ENCODE measurements at regions not wholly inside any gene's neighbourhood (a gene's known extent, or its start where the extent isn't known, plus 50 kb on each side); places are given as distances from the start of the nearest gene placed in this dataset.
A peak's percentile ranks its signal among the peaks of the same experiment; 100 is the strongest.

DNA sequence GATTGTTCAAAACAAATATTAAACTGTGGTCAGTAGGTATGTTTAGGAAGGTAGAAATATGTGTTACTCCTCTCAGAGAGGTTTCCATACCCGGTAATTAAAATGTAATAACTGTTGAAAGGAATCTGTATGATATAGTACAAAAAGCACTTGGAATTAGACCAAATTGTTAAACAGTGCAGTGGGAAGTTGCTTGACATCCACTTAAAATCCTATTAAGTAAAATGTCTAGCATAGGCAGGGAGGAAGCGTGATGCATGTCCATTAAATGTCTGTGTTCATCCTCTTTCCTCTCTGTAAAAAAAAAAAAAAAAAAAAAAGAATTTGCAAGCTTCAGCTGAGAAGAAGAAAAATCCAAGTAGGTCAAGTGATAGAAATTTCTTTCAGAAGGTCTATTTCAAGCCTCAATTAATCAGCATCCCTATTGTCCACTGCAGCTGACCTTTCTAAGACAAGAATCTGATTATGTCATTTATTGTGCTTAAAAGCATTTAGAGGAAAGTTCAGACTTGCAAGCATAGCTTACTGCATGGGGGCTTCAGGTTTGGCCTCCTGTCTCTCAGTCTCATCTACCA lies 265.6 kb upstream of the RGS6 start:
- DNase-seq (ENCODE audit: low read depth in 2 of 2), result peak in 1 of 2 donors; percentile 6

DNA sequence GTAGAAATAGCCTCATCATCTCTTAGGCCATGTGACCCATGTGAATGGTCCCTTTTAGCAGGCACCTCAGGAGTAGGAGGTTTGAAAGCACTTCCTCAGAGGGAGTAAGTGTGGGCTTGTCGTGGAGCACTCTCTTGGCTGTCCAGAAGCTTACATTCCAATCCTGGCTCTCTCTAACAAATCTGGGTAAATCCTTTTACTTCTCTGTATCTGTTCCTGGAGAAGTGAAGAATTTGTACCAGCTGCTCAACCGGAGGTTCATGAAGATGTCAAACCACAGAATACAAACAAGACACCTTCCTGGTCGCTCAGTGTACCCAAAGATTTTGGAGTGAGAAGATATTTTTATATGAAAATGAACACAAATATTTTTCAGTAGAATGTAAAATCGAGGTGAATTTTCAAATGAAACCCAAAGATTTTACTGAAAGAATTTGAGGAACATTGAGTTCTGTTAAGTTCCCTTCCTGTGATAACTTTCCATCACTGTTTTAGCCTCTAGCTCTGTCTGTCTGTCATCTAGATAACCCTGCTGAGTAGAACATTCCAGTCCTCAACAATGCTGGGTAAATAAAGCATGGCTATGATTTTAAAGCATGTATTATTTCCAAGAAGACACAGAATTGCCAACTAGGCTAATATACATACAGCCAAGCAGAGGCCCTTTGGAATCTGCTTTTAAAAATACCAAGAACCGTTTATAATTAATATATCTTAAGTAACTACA lies 263.9 kb upstream of the RGS6 start:
- DNase-seq (ENCODE audit: low read depth in 2 of 2), result no peak

DNA sequence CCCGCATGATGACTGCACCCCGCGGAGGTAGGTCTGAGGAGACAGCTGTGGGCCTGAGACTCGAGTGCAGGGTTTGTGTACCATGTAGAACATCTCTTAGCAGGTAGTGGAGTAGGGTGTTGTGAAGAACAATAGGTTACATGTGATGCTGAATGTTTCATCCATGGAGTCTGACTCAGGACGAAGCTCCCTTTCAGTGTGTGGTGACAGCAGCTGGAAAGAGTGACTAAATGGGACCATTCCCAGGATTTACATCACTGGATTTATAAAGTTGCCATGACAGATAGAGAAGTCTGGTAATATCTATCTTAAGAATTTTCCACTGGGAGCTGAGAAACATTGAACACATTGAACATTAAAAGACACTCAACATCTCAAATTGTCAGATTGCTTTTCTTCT lies 259.6 kb upstream of the RGS6 start:
- DNase-seq (ENCODE audit: low read depth in 2 of 2), result no peak

DNA sequence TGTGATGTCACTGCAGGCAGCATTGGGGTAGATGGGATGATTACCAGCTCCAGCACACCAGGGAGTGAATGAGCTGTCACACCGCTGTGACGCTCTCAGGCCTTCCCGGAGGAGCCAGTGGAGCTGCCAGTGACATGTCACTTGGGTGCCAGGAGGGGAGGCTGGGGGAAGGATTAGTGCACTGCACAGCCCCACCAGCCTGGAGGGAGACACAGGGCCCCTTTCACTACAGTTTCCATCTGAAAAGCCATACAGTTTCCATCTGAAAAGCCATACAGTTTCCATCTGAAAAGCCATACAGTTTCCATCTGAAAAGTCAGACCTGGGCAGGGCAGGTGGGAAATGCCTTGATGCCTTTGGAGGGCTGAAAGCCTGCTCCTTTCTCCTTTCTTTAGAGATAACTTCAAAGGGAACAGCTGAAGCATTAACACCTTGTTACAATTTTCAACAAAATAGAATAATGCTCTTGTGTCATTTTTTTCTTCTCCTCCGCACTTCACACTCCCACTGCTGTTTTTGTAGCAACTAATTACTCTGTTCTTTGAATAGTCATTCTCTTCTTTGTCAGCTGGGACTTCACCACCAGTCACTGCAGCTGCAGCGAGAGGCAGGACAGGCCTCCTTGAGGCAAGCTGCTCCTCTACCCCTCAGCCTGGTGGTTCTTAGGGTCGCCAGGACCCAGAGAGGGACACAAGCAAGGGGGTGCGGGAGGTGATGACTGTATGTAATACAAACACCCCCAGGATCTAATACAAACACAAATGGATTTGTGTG lies 256.9 kb upstream of the RGS6 start:
- no peak for DNase-seq (ENCODE audit: low read depth in 2 of 2)

DNA sequence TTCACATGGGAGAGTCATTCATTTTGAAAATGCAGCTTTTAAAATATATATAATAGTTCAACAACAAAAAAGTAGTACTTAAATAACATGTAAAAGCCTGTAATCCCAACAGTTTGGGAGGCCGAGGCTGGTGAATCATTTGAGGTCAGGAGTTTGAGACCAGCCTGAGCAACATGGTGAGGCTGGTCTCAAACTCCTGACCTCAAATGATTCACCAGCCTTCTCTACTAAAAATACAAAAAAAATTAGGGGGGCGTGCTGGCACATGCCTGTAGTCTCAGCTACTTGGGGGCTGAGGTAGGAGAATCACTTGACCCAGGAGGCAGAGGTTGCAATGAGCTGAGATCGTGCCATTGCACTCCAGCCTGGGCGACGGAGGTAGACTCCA lies 256.3 kb upstream of the RGS6 start:
- no peak for DNase-seq (ENCODE audit: low read depth in 2 of 2)

DNA sequence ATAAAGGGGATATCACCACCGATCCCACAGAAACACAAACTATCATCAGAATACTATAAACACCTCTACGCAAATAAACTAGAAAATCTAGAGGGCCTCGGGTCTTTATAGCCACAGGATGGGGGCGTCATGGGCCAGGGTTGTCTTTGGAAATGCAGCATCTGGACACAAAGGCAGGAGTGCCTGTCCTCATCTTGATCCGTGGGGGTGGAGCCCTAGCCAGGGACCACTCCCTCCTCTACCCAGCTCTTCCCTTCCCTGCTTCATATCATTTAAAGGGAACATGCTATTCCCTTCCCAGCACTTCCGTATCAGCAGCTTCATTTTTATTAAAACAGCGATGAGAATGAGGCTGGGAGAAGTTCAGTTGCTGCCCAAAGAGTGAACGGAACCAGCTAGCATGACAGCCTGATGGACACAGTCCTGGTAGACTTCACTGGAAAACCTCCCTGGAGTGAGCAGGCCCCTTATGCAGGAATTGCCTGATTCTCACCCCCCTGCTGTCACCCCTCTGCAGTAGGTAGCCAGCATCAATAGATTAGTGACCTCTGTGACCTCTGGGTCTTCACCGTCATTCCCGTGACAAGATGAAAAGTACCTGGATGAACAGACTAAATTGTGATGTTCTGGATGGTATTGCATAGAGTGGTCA lies 251.4 kb upstream of the RGS6 start:
- no peak for DNase-seq (ENCODE audit: low read depth in 2 of 2)

DNA sequence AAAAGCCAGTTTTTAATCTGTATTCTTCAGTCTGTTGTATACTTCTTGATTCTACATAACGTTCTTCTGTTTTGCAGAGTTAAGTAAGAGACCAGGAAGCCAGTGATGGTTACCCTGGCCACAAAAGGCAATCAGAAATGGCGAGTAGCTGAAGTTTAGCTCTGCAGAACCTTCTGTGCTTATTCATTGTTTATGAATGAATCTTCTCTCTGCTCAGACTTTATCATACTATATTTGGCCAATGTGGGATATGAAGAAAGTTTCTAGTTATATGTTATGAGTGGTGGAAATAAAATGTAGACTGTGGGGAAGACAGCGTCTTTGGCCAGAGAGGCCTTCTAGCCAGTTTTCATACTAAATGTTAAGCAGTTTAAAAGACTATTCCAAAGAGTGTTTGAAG lies 249.9 kb upstream of the RGS6 start:
- DNase-seq (ENCODE audit: low read depth in 2 of 2), result no peak

DNA sequence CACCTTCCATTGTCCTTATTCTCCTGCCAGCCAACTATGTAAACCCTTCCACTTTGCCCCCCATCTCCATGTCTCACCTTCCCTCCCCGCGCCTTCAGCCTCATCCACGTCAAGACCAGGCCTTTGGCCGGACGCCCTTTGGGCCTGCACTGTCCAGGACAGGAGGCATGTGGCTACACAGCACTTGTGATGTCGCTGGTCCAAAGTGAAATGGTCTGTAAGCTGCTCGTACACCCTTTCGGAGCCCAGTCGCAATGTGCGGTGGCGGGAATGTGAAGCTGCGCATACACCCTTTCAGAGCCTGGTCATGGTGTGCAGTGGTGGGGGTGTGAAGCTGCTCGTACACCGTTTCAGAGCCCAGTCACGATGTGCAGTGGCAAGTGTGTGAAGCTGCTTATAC lies 247.9 kb upstream of the RGS6 start:
- DNase-seq (ENCODE audit: low read depth in 2 of 2), result no peak

DNA sequence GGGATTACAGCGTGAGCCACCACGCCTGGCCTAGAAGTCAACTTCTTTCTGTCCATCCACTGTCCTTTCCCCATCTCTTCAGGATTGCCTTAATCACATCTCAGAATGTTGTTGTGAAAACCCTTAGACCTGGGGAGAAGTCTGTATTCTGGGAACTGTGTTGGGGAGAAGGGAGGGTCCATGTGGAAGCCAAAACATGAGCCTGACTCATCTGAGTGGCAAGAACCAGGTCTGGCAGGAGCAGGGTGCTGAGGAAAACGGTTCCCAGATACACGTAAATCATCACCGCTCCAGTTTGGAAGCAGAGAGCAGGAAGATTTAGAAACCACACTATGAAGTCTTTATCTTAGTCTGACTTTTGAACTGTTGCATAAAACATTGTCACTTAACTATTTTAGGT lies 245.6 kb upstream of the RGS6 start:
- no peak for DNase-seq (ENCODE audit: low read depth in 2 of 2)

DNA sequence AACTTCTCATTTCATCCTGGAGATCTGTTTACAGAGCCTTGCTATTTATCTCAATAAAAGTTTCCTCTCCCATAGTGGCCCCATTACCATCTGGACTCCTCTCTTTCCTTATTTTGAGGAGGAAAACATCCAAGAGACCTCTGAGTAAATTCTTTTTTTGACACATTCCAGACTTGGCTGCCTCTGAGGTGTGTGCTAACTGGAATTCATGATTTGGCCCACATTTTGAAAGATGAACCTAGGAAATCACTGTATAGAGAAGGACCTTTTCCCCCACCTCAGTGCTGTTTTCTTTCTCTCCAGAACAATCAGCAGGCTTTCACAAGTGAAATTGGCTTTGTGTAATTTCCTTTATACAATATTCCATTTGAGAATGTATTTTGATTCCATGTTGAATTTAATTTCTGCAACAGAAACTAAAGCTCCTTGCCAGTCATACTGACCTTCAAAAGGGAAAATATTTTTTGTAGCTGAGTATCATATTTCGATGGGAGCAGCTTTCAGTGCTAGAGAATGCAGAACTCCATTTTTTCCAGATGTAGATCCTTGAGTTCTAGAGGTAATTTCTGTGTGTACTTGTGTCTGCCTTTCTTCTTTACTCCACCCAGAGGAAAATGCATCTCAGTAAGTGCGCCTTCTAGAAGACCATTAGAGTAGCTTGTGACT lies 244.9 kb upstream of the RGS6 start:
- DNase-seq (ENCODE audit: low read depth in 2 of 2), result no peak

DNA sequence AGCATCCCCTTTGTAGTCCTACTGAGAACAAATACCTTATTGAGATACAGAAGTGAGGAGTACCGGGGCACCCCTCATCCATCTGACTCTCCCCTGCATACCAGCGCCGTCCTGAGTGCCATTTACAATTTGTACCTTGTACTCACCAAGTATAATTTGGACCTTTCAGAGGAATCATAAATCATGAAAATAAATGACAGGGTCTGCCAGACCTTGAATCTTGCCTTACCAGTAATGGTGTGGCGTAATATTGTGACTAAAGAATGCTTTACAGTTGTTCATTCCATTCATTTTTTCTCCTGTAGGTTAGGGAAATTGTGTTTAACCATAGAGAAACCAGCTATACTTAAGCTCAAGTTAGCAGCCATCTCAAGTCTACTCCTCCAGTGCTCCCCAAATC lies 243.7 kb upstream of the RGS6 start:
- no peak for DNase-seq (ENCODE audit: low read depth in 2 of 2)

DNA sequence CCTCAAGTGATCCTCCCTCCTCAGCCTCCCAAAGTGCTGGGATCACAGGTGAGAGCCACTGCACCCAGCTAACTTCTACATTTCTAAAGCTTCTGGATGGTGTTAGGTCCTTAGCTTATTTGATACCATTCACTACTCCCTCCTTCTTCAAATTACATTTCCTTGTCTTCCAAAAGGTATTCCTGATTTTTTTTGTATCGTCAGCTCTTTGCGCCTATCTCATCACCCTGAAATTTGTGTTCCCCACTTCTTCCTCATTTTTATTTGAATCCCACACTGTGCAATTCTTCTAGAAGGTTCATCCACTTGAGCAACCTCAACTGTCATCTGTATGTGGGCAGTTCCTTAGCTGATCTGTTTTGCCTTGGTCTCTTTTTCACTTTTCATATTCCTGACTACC lies 241.8 kb upstream of the RGS6 start:
- DNase-seq (ENCODE audit: low read depth in 2 of 2), result no peak

DNA sequence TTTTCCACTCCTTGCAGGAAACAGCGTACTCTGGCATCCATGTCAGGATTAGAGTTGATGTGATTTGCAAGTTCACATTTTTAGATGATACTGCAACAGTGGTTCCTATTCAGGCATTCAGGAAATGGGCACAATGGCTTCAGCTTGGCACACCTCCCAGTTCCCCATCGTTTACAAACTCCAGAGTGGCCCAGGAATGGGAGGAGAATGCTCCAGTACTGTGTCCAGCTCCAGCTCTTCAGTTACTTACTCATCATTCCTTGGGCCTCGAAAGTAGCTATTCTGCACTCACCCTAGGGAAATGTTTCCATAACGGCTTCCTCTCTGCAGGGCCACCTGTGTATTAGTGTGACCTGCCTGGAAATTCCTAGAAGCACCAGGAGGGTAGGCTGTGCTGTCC lies 239.7 kb upstream of the RGS6 start:
- DNase-seq (ENCODE audit: low read depth in 2 of 2), result peak; percentile 10 to 71

DNA sequence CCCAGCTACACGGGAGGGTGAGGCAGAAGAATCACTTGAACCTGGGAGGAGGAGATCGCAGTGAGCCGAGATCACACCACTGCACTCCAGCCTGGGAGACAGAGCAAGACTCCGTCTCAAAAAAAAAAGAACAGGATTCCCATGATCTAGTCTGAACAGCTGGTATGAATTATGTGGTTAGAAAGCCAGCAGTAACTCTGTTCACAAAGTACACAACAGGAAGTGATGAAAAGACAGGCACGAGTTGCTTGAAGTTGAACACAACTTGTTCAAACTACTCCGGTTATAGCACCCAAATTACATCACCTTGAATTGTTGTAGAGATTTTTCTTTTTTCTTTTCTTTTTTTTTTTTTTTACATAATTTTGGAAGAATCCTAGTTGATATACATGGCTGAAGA lies 238.8 kb upstream of the RGS6 start:
- no peak for DNase-seq (ENCODE audit: low read depth in 2 of 2)

DNA sequence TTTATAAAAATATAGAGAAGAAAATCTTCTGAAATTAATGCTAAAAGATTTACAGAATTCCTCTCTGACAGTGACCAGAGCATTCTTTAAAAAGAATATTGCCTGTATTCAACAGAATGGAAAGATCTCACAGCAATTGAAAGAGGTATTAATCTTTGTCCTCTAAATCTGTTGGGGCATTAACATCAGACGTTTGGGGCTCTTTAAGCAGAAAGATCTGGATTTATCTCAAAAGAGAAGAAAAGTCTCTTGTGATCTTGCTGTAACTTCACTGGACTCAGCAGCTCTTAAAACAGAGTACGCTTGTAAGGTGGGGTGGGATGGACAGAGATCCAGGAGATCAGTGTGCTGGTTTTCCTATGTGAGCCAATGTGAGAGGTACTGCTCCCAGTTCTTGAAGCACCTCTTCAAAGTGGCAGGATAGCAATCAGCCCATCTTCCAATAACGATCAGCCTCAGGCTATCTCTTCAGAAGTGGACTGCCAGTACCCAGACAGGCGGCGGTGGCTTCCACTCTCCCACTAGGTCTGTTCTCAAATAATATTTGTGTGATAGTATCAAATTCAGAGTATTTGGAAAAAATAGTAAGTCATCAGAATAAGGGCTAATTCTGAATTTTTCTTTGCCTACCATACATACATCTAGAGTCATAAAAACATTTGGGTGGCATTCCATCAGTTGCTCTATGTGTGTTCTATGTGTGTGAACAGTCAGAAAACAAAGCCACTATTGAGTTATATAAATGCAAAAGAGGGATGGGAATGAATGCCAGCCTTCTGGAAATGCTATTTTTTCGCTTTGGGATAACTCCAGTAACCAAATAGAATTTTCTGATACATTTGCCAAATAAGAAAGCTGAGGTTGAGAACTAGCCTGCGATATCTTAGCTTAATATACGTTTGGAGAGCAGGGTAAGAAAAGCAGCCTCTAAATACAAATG lies 237.4 kb upstream of the RGS6 start:
- DNase-seq (ENCODE audit: low read depth in 2 of 2), result no peak

DNA sequence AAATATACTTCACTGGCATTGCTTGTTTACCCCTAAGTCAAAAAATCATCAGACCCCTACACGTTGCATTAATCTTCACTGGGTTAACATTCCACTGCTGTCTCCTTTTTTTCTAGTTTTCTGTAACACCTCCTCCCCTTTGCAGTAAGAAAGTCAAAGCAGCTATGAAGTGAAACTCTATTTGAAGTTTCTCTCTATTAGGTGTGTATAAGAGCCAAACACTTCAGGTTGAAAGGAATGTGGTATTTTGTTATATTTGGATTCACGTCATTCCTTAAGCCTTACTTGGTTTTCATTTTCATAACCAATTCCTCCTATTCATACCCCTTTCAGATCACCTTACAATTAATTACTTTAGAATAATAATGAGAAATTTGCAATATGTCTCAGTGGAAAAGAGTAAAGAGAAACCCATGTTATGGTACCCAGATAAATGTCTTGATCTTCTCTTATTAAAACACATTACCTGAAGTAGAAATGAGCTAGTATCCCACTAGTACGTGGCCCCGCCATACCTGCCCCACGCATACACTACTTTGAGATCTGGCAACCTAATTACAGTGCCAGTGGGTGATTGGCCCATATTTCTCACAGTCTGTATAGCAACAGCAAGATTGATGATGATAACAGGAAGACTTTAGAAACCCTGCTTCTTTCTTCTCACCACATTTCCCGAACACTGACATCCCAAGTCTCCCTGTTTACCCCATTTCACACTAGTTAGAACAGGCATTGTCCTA lies 236.4 kb upstream of the RGS6 start:
- DNase-seq (ENCODE audit: low read depth in 2 of 2), result no peak

DNA sequence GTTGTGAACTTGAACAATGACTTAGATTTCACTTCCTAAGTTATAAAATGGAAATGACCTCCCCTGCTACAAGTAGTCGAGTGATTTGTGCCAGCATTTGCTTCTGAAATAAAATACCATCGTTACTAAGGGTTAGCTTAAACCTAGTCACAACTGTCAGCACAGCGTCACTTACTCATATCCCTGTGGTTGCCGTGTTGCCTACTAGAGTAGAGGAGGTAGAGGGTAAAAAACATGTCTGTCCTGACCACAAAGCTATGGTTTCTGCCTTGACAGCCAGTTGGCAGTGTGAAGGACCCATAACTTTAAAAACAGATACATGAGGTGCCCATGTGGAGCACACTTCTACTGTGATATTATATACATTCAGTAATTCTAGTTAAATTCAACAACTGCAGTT lies 234.2 kb upstream of the RGS6 start:
- no peak for DNase-seq (ENCODE audit: low read depth in 2 of 2)

DNA sequence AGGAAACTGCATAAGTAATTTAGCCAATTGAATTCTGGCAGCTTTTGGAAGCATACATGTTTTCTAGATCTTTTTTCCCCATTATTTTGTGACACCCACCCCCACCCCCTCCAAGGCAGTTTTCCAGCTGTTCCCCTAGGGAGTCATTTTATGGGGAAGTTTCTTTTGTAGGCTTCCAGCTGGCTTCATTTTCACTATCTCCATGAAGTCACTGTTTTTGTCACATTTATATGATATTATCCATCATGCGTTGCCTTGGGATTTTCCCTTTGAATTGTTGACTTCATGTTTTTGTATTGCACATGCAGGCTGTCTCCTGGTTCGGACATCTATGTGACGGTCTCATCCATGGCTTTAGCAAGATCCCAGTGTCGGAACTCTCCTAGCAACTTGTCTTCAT lies 233.6 kb upstream of the RGS6 start:
- DNase-seq (ENCODE audit: low read depth in 2 of 2), result no peak

DNA sequence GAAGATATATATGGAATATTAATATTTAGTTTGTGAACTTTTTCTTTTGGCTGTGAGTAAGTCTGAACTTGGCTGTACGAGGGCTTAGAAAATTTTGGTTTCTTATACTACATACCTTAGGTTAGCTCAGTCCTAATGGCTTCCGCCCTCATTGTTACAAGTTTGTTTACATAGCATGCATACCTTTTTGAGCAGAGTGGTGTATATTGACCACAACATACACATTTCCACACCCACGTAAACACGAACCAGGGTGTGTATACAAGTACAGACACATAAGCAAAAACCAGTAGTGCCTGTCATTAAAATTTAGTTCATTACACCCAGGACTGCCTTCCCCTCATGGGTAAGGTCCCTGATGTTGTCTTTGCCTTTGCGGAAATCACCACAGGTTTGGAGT lies 230.2 kb upstream of the RGS6 start:
- DNase-seq (ENCODE audit: low read depth in 2 of 2), result no peak

DNA sequence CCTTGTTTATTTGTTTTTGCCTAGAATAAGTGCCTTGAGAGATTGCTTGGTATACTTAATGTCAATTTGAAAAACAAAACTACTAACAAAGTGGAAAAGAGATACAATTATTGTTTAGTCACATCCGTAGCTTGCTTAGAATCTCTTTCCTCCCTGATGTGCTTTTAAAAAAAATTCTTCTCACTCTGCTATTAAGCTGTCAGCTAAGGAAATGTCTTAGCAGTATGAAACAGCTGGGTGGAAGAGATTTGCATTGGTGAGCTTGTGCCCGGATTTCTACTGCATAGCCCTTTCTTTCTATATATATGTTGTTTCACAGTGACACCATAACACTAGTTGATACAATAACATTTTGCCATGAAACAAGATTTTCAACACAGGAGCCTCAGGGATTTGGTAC lies 229.4 kb upstream of the RGS6 start:
- peak in 1 of 2 donors; percentile 41 for DNase-seq (ENCODE audit: low read depth in 2 of 2)
